BE2C (cell line): ENCODE measurements at regions not wholly inside any gene's neighbourhood (a gene's known extent, or its start where the extent isn't known, plus 50 kb on each side); places are given as distances from the start of the nearest gene placed in this dataset.

Experiments
- DNase-seq: peaks from one replicate; pipeline ENCODE4 v3.0.0-alpha.2; 2020
- H3K27me3 ChIP-seq: fragments of 250-450 bp; sonication (Bioruptor Pico); 2 replicates; pipeline ENCODE4 v1.5.1; 2020; ENCODE audit warnings: mild to moderate bottlenecking
- H3K36me3 ChIP-seq: fragments of 250-450 bp; sonication (Bioruptor Pico); 2 replicates; pipeline ENCODE4 v1.5.1; 2020; ENCODE audit warnings: mild to moderate bottlenecking
- H3K4me1 ChIP-seq: fragments of 250-450 bp; sonication (Bioruptor Pico); 2 replicates; pipeline ENCODE4 v1.5.1; 2020
- H3K4me3 ChIP-seq: 2 replicates; pipeline ENCODE4 v1.5.1; 2011; ENCODE audit warnings: low read depth, low read length
- H3K9me3 ChIP-seq: fragments of 250-450 bp; sonication (Bioruptor Pico); 2 replicates; pipeline ENCODE4 v1.5.1; 2020
- TF ChIP-seq, protein P1 (sequence below): IDR thresholded peaks from 2 replicates; pipeline ENCODE4 v1.5.1; 2012; ENCODE audit warnings: mild to moderate bottlenecking, low read depth, low read length

DNA sequence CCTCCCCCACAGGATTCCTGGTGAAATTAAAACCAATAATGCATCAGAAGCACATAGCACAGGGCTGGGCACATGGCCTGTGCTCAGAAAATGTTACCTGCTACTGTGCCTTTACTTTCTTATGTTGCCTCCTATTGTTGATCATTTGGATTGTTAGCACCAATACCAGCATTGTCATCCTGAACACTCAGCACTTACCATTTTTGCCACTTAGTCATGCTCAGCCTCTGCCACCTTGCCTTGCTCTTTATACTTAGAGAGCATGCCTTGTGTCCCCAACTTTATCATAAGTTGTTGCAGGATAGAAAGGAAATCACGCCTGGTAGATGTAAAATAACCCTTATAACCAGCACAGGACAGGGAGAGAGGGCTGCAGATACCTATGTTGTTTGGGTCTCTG lies 361.0 kb upstream of the RUNX1 start:
- Histone ChIP-seq H3K4me1 (no peaks in the 10 kb centered on the region), H3K36me3 (no peaks in the 10 kb centered on the region), H3K27me3 (no peaks in the 10 kb centered on the region), H3K4me3 (no peak overlapping the region), H3K9me3 (peaks cover 3% of the 10 kb centered on the region; the same call in 1 of the 2 replicates)
- DNase-seq: no peak
- TF ChIP-seq, protein P1, sequence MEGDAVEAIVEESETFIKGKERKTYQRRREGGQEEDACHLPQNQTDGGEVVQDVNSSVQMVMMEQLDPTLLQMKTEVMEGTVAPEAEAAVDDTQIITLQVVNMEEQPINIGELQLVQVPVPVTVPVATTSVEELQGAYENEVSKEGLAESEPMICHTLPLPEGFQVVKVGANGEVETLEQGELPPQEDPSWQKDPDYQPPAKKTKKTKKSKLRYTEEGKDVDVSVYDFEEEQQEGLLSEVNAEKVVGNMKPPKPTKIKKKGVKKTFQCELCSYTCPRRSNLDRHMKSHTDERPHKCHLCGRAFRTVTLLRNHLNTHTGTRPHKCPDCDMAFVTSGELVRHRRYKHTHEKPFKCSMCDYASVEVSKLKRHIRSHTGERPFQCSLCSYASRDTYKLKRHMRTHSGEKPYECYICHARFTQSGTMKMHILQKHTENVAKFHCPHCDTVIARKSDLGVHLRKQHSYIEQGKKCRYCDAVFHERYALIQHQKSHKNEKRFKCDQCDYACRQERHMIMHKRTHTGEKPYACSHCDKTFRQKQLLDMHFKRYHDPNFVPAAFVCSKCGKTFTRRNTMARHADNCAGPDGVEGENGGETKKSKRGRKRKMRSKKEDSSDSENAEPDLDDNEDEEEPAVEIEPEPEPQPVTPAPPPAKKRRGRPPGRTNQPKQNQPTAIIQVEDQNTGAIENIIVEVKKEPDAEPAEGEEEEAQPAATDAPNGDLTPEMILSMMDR: no peak

DNA sequence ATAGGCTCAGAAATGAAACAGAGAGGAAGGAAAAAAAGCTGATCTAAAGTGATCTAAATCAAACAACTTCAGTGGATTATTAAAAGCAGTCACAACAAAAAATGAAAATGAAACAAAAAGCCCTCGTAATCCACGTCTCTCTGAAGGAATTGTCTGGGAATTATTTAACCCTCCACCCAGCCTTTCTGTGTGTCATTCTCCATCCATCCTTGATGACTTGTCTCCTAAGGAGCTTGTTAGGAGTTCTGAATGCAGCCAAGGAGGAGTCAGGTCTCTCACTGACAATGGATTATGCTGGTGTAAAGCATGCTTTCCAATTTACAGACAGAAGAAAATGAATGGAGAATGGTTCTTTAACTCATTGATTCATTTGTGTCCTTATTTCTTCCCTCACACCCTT lies 359.3 kb upstream of the RUNX1 start:
- Histone ChIP-seq H3K9me3 (peaks cover 3% of the 10 kb centered on the region; the same call in 1 of the 2 replicates), H3K36me3 (no peaks in the 10 kb centered on the region), H3K4me1 (no peaks in the 10 kb centered on the region), H3K27me3 (no peaks in the 10 kb centered on the region), H3K4me3 (no peak overlapping the region)
- TF ChIP-seq, protein P1: no peak
- no peak for DNase-seq

DNA sequence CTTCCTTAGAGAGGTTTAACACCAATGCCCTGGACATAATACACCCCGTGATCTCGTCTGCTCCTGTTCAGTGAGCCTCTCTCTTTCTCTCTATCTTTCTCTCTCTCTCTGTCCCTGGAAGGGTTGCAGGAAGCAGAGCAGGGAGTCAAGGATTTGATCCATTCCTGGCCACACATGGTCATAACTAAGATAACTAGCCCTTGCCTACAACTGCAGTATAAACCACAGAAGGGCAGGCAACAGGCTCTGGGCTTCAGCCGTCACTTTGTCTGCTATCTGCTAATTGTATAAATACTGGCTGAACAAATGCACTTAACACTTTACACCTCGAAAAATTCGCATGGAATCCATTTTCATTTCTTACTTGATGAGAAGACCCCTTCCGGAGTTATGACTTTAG lies 357.5 kb upstream of the RUNX1 start:
- Histone ChIP-seq H3K27me3 (no peaks in the 10 kb centered on the region), H3K36me3 (no peaks in the 10 kb centered on the region), H3K4me1 (no peaks in the 10 kb centered on the region), H3K9me3 (peaks cover under 1% of the 10 kb centered on the region; the same call in 1 of the 2 replicates), H3K4me3 (no peak overlapping the region)
- TF ChIP-seq, protein P1: no peak
- DNase-seq: no peak

DNA sequence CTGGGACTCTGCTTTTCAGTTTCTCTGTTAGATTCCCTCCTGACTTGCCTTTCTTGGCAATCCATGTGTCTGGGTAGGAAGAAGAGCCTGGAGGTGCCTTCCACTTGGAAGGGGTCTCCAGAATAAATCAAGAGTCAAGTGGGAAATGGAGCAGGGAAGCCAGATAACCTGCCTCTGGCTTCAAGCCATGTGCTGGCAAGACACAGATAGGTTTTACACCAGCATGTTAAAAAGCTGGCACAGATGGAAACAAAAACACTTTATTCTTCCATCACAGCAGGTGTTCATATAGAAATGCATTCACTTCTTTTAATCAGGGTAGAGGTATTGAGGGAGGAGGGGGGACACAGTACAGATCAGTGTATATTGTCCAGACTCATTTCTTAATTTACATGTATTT lies 356.9 kb upstream of the RUNX1 start:
- Histone ChIP-seq H3K27me3 (no peaks in the 10 kb centered on the region; the same call in 1 of the 2 replicates), H3K4me3 (no peak overlapping the region), H3K36me3 (no peaks in the 10 kb centered on the region), H3K4me1 (no peaks in the 10 kb centered on the region), H3K9me3 (peaks cover 3% of the 10 kb centered on the region; the same call in 1 of the 2 replicates)
- TF ChIP-seq, protein P1: no peak
- DNase-seq: no peak

DNA sequence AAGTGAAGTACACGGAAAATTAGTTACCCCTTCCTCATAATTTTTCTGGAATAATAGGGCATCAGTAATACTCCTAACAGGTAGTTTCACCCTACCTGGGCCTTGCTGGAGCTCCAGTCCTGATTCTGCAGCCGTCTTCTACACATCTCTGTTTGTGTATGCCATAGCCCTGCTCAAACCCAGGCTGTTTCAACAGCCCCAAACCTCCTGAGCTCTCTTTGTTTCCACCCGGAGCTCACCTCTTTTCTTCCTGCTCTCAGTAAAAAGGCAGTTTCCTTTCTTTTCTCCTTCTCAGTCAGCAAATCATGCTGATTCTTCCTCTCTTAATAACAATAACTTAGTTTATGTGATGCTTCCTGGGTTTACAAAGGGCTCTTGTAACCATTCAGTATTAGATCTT lies 355.1 kb upstream of the RUNX1 start:
- Histone ChIP-seq H3K4me3 (no peak overlapping the region), H3K36me3 (no peaks in the 10 kb centered on the region), H3K4me1 (no peaks in the 10 kb centered on the region), H3K27me3 (no peaks in the 10 kb centered on the region; the same call in 1 of the 2 replicates), H3K9me3 (peaks cover 3% of the 10 kb centered on the region; the same call in 1 of the 2 replicates)
- TF ChIP-seq, protein P1: no peak
- no peak for DNase-seq

DNA sequence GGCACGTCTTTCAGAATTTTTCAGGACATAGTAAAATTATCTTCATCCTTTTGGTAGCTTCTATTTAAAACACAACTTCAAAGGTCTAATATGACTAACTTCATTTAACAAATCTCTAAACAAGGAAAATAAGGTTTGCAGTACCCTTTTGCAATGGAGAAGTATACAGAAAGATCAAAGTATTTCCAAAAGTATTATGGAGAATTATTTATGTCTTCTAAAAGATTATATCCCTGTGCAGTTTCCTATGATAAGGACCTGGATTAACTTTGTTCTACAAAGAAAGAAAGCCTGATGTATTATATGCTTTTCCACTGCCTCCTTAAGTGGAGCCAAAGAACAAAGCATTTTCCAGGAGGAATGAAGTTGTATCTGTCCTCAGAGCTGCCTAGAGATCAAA lies 353.0 kb upstream of the RUNX1 start:
- no peaks in the 10 kb centered on the region for H3K4me1 ChIP-seq
- peaks cover 3% of the 10 kb centered on the region; the same call in 1 of the 2 replicates for H3K9me3 ChIP-seq
- H3K27me3 ChIP-seq: no peaks in the 10 kb centered on the region; the same call in 1 of the 2 replicates
- TF ChIP-seq, protein P1: no peak
- no peak overlapping the region for H3K4me3 ChIP-seq
- no peak for DNase-seq
- H3K36me3 ChIP-seq: no peaks in the 10 kb centered on the region
